NCI-H128 (cell line): ENCODE measurements at regions not wholly inside any gene's neighbourhood (a gene's known extent, or its start where the extent isn't known, plus 50 kb on each side); places are given as distances from the start of the nearest gene placed in this dataset.
A peak's percentile ranks its signal among the peaks of the same experiment; 100 is the strongest.
"Not testable (repeated sequence)": the region's sequence is repeated elsewhere in the genome, so short reads cannot be mapped to it uniquely, and the experiment has no call there.

Experiments used
- DNase-seq: peaks from one replicate; lab custom pipeline; 2025; ENCODE audit not compliant: unreplicated experiment; lab: John Stamatoyannopoulos, UW

- DNase-seq: no peak
These were observed 373.9 kb downstream of the DSEL start for GRCh38 chr18:67142604-67143003.

- DNase-seq: no peak
These were observed 376.0 kb downstream of the DSEL start for GRCh38 chr18:67140495-67140894.

GRCh38 chr18:67139899-67140298 lies 376.6 kb downstream of the DSEL start:
- DNase-seq: no peak

GRCh38 chr18:67135981-67136380 lies 380.5 kb downstream of the DSEL start:
- no peak for DNase-seq

- no peak for DNase-seq
These were observed 381.6 kb downstream of the DSEL start for GRCh38 chr18:67134911-67135310.

GRCh38 chr18:67133669-67134068 lies 382.9 kb downstream of the DSEL start:
- no peak for DNase-seq

GRCh38 chr18:67132919-67133318 lies 383.6 kb downstream of the DSEL start:
- DNase-seq: no peak

GRCh38 chr18:67131498-67131897 lies 385.0 kb downstream of the DSEL start:
- DNase-seq: no peak

- DNase-seq: not testable (repeated sequence)
These were observed 389.8 kb downstream of the DSEL start for GRCh38 chr18:67126751-67127150.

- DNase-seq: no peak
These were observed 392.6 kb downstream of the DSEL start for GRCh38 chr18:67123901-67124300.

- no peak for DNase-seq
These were observed 398.7 kb downstream of the DSEL start for GRCh38 chr18:67117804-67118203.

- DNase-seq: no peak
These were observed 407.0 kb downstream of the DSEL start for GRCh38 chr18:67109535-67109934.

- no peak for DNase-seq
These were observed 407.6 kb downstream of the DSEL start for GRCh38 chr18:67108894-67109293.

GRCh38 chr18:67104700-67105284 lies 411.7 kb downstream of the DSEL start:
- peak; percentile 42 for DNase-seq

GRCh38 chr18:67094123-67094522 lies 422.4 kb downstream of the DSEL start:
- DNase-seq: no peak

GRCh38 chr18:67092141-67092540 lies 424.4 kb downstream of the DSEL start:
- DNase-seq: no peak

GRCh38 chr18:67081482-67082211 lies 434.9 kb downstream of the DSEL start:
- DNase-seq: no peak

- no peak for DNase-seq
These were observed 435.9 kb downstream of the DSEL start for GRCh38 chr18:67080601-67081000.

- no peak for DNase-seq
These were observed 442.2 kb downstream of the DSEL start for GRCh38 chr18:67074309-67074708.

GRCh38 chr18:67072791-67073190 lies 443.7 kb downstream of the DSEL start:
- DNase-seq: no peak

- no peak for DNase-seq
These were observed 447.9 kb downstream of the DSEL start for GRCh38 chr18:67068608-67069007.

GRCh38 chr18:67047334-67047733 lies 443.4 kb upstream of the CDH19 start:
- DNase-seq: no peak

- DNase-seq: no peak
These were observed 439.4 kb upstream of the CDH19 start for GRCh38 chr18:67043276-67043675.
